H1 (cell line): ENCODE measurements at regions not wholly inside any gene's neighbourhood (a gene's known extent, or its start where the extent isn't known, plus 50 kb on each side); places are given as distances from the start of the nearest gene placed in this dataset.

Source experiments
- CTCF ChIA-PET: fragments of 300-600 bp; sonication (Branson Sonifier 250); formaldehyde crosslinking; loops from one replicate; lab custom pipeline; 2021; ENCODE audit not compliant: partially characterized antibody; lab: Charles Lee
- POLR2A ChIA-PET: fragments of 300-600 bp; sonication (Branson Sonifier 250); formaldehyde crosslinking; loops from one replicate; lab custom pipeline; 2021; ENCODE audit warnings: inconsistent platforms; ENCODE audit not compliant: partially characterized antibody; lab: Charles Lee
- DNase-seq, 2 experiments: peaks; one replicate each; pipeline versions ENCODE4 v3.0.0 to v3.0.0-alpha.2; 2010 to 2022; ENCODE audit warnings: low spot score in 2 of 2, low read depth in 1 of 2, mixed read lengths in 1 of 2
- FAIRE-seq: peaks from 2 replicates; lab custom pipeline; 2011; peaks lifted over from hg19 to GRCh38; lab: Jason Lieb, UNC
- H2AFZ ChIP-seq: 2 replicates; pipeline ENCODE4 v1.8.1; 2012; ENCODE audit warnings: low read length, inconsistent platforms
- H2AK5ac ChIP-seq: 2 replicates; pipeline ENCODE4 v1.6.1; 2013; ENCODE audit warnings: low read depth, low read length
- H2BK120ac ChIP-seq: replicated peaks from 2 replicates; pipeline ENCODE3; 2013; ENCODE audit warnings: low read depth, low read length, inconsistent platforms
- H2BK12ac ChIP-seq: 2 replicates; pipeline ENCODE4 v1.6.1; 2013; ENCODE audit warnings: low read depth, low read length
- H2BK15ac ChIP-seq: 2 replicates; pipeline ENCODE4 v1.6.1; 2013; ENCODE audit warnings: low read length
- H2BK20ac ChIP-seq: 2 replicates; pipeline ENCODE4 v1.6.1; 2013; ENCODE audit warnings: low read length
- H2BK5ac ChIP-seq: 2 replicates; pipeline ENCODE4 v1.6.1; 2013; ENCODE audit warnings: low read depth, low read length
- H3K14ac ChIP-seq: 2 replicates; pipeline ENCODE4 v1.6.1; 2013; ENCODE audit warnings: inconsistent platforms; ENCODE audit not compliant: insufficient read length
- H3K18ac ChIP-seq: 2 replicates; pipeline ENCODE4 v1.6.1; 2013; ENCODE audit warnings: low read length; ENCODE audit errors: extremely low read depth
- H3K23ac ChIP-seq: 2 replicates; pipeline ENCODE4 v1.6.1; 2013; ENCODE audit warnings: inconsistent platforms; ENCODE audit not compliant: insufficient read length
- H3K23me2 ChIP-seq: 2 replicates; pipeline ENCODE4 v1.6.1; 2013; ENCODE audit warnings: low read depth, low read length
- H3K27ac ChIP-seq: 2 replicates; pipeline ENCODE4 v1.6.1; 2011; ENCODE audit warnings: low read depth, low read length, inconsistent platforms
- H3K27me3 ChIP-seq, 4 experiments: replicated peaks in 1 of 4; 1 replicate in 1 of 4; 2 replicates in 3 of 4; pipeline versions ENCODE4 v1.6.1 to v1.8.1; 2011 to 2013; ENCODE audit warnings: low read length in 3 of 4, mild to moderate bottlenecking in 3 of 4, inconsistent platforms in 2 of 4, mixed read lengths in 2 of 4, moderate library complexity in 1 of 4; ENCODE audit not compliant: control insufficient read depth in 3 of 4, insufficient read depth in 3 of 4; ENCODE audit errors: extremely low read depth in 1 of 4
- H3K36me3 ChIP-seq, 4 experiments: 2 replicates each; pipeline versions ENCODE4 v1.6.1 to v1.8.1; 2011 to 2013; ENCODE audit warnings: mild to moderate bottlenecking in 4 of 4, low read length in 3 of 4, moderate library complexity in 2 of 4, control low read depth in 1 of 4, inconsistent platforms in 1 of 4; ENCODE audit not compliant: insufficient read depth in 4 of 4, control insufficient read depth in 2 of 4
- H3K4ac ChIP-seq: replicated peaks from 2 replicates; pipeline ENCODE3; 2013; ENCODE audit warnings: low read length, low read depth, mixed read lengths, inconsistent platforms; ENCODE audit not compliant: insufficient read length
- H3K4me1 ChIP-seq, 4 experiments: replicated peaks in 1 of 4; 1 replicate in 1 of 4; 2 replicates in 3 of 4; pipeline versions ENCODE4 v1.6.1 to v1.8.1; 2011 to 2013; ENCODE audit warnings: low read length in 3 of 4, inconsistent platforms in 2 of 4, mixed read lengths in 1 of 4; ENCODE audit not compliant: insufficient read depth in 4 of 4, control insufficient read depth in 3 of 4
- H3K4me2 ChIP-seq, 2 experiments: 2 replicates each; pipeline versions ENCODE4 v1.6.1 to v1.8.1; 2011 to 2013; ENCODE audit warnings: low read depth in 2 of 2, low read length in 2 of 2, control low read depth in 1 of 2, inconsistent platforms in 1 of 2, mild to moderate bottlenecking in 1 of 2; ENCODE audit not compliant: insufficient read depth in 1 of 2
- H3K4me3 ChIP-seq, 4 experiments: fragments of 200-600, 300-600 bp in 1 of 4; sonication (generic), shearing (Covaris generic), sonication (Bioruptor Twin) in 1 of 4; 2 replicates each; pipeline versions ENCODE4 v1.5.1 to v1.8.1; 2011 to 2016; ENCODE audit warnings: low read length in 4 of 4, low read depth in 3 of 4, control low read depth in 2 of 4, inconsistent platforms in 2 of 4, mild to moderate bottlenecking in 2 of 4, mixed read lengths in 1 of 4, moderate library complexity in 1 of 4; ENCODE audit not compliant: insufficient read depth in 2 of 4; ENCODE audit errors: extremely low read depth in 1 of 4
- H3K56ac ChIP-seq: replicated peaks from 2 replicates; pipeline ENCODE3; 2013; ENCODE audit warnings: low read depth, mild to moderate bottlenecking, mixed read lengths, low read length, inconsistent platforms; ENCODE audit not compliant: insufficient read length
- H3K79me1 ChIP-seq: 2 replicates; pipeline ENCODE4 v1.6.1; 2013; ENCODE audit warnings: low read depth, low read length, control low read depth
- H3K79me2 ChIP-seq, 2 experiments: 2 replicates each; pipeline versions ENCODE4 v1.6.1 to v1.8.1; 2012 to 2013; ENCODE audit warnings: low read length in 2 of 2, mild to moderate bottlenecking in 2 of 2, inconsistent platforms in 1 of 2; ENCODE audit not compliant: insufficient read depth in 2 of 2, control insufficient read depth in 1 of 2
- H3K9ac ChIP-seq, 4 experiments: replicated peaks in 1 of 4; 1 replicate in 1 of 4; 2 replicates in 3 of 4; pipeline versions ENCODE4 v1.6.1 to v1.8.1; 2011 to 2013; ENCODE audit warnings: low read depth in 3 of 4, low read length in 3 of 4, control low read depth in 2 of 4, mild to moderate bottlenecking in 2 of 4, moderate library complexity in 2 of 4, inconsistent platforms in 1 of 4; ENCODE audit errors: extremely low read depth in 1 of 4
- H3K9me3 ChIP-seq, 2 experiments: 2 replicates each; pipeline versions ENCODE4 v1.6.1 to v1.8.1; 2012 to 2013; ENCODE audit warnings: mild to moderate bottlenecking in 2 of 2, moderate library complexity in 2 of 2, control low read depth in 1 of 2, inconsistent platforms in 1 of 2, low read depth in 1 of 2, low read length in 1 of 2, mixed read lengths in 1 of 2; ENCODE audit not compliant: insufficient read depth in 2 of 2
- H4K20me1 ChIP-seq, 2 experiments: replicated peaks in 1 of 2; 2 replicates each; pipeline versions ENCODE3 to v1.8.1; 2011 to 2013; ENCODE audit warnings: inconsistent platforms in 2 of 2, low read length in 2 of 2, mild to moderate bottlenecking in 1 of 2; ENCODE audit not compliant: insufficient read depth in 2 of 2, control insufficient read depth in 1 of 2
- H4K5ac ChIP-seq: 2 replicates; pipeline ENCODE4 v1.6.1; 2013; ENCODE audit warnings: low read length, low read depth, mixed read lengths, inconsistent platforms; ENCODE audit not compliant: insufficient read length
- H4K8ac ChIP-seq: 2 replicates; pipeline ENCODE4 v1.8.0; 2013; ENCODE audit warnings: mild to moderate bottlenecking, moderate library complexity, low read length, inconsistent platforms; ENCODE audit not compliant: insufficient read depth; ENCODE audit errors: extremely low read depth
- H4K91ac ChIP-seq: replicated peaks from 2 replicates; pipeline ENCODE3; 2013; ENCODE audit warnings: low read length, mixed read lengths, inconsistent platforms; ENCODE audit not compliant: insufficient read length
- CREB1 ChIP-seq: IDR thresholded peaks from 2 replicates; pipeline ENCODE4 v1.6.1; 2012; ENCODE audit warnings: inconsistent platforms
- WGBS, 2 experiments: shearing (Covaris generic) in 1 of 2; methylation state at CpG; one replicate each; pipeline versions ENCODE4 v1.1.6 to v1.1.7; 2013 to 2015; ENCODE audit warnings: low lambda C conversion rate in 2 of 2, mixed read lengths in 2 of 2, inconsistent platforms in 1 of 2, low coverage in 1 of 2, missing lambda C conversion rate in 1 of 2; ENCODE audit not compliant: insufficient replicate concordance in 2 of 2, insufficient coverage in 1 of 2, insufficient read length in 1 of 2; ENCODE audit errors: extremely low coverage in 1 of 2, missing lambda C conversion rate in 1 of 2; 5-methylcytosine and 5-hydroxymethylcytosine counted together

GRCh38 chr13:73177916-73178565 is 119.2 kb downstream of the KLF5 start:
- Histone ChIP-seq H4K5ac (no peak overlapping the region), H4K8ac (no peak overlapping the region), H2BK5ac (no peak overlapping the region), H2BK15ac (no peak overlapping the region), H3K4me3 (no peak overlapping the region), H3K9me3 (no peaks in the 10 kb centered on the region), H3K79me1 (no peaks in the 10 kb centered on the region), H2BK20ac (no peak overlapping the region), H3K18ac (no peak overlapping the region), H2BK12ac (no peak overlapping the region), H2BK120ac (no peak overlapping the region), H2AFZ (no peak overlapping the region), H3K27me3 (no peaks in the 10 kb centered on the region), H3K36me3 (no peaks in the 10 kb centered on the region), H3K4ac (no peak overlapping the region), H3K23ac (no peak overlapping the region), H4K91ac (no peak overlapping the region), H3K56ac (no peak overlapping the region), H3K4me1 (no peaks in the 10 kb centered on the region), H3K27ac (no peak overlapping the region), H4K20me1 (no peaks in the 10 kb centered on the region), H3K23me2 (no peaks in the 10 kb centered on the region), H3K4me2 (no peak overlapping the region), H3K79me2 (no peaks in the 10 kb centered on the region), H2AK5ac (no peak overlapping the region), H3K9ac (no peak overlapping the region), H3K14ac (no peak overlapping the region)
- POLR2A ChIA-PET: no interaction called here
- WGBS, 2 experiments: 98% methylated on average over 3 of the region's 3 CpGs; no CpG with 5 or more reads in 1 of the 2 experiments
- DNase-seq (no peak), FAIRE-seq (no peak)
- no peak for TF ChIP-seq CREB1
- CTCF ChIA-PET: no interaction called here
